ENCODE measurements at regions not wholly inside any gene's neighbourhood (a gene's known extent, or its start where the extent isn't known, plus 50 kb on each side); places are given as distances from the start of the nearest gene placed in this dataset.

GRCh38 chr10:64494901-64495300 is 973.7 kb downstream of the REEP3 start:
- H3K4me1 Mint-ChIP-seq: no peaks in the 10 kb centered on the region
- no peak for TF ChIP-seq CTCF (IDR thresholded peaks at IDR 0.05)
- DNase-seq (no peak), ATAC-seq (ENCODE audit: low read depth) (no peak)
- ChIA-PET CTCF (no interaction called here), POLR2A (no interaction called here)
- no peak overlapping the region for H3K4me3 Mint-ChIP-seq
- no peaks in the 10 kb centered on the region for H3K36me3 Mint-ChIP-seq (ENCODE audit: low read depth)
- H3K27ac Mint-ChIP-seq: no peak overlapping the region
- intact Hi-C loops (cut with micrococcal nuclease): no loop called here
- H3K9me3 Mint-ChIP-seq: peaks cover 7% of the 10 kb centered on the region
- no peaks in the 10 kb centered on the region for H3K27me3 Mint-ChIP-seq

- CTCF ChIA-PET: no interaction called here
- POLR2A ChIA-PET: no interaction called here
- H3K4me1 Mint-ChIP-seq: no peaks in the 10 kb centered on the region
- no peak for DNase-seq
- no peaks in the 10 kb centered on the region for H3K27me3 Mint-ChIP-seq
- H3K9me3 Mint-ChIP-seq: peaks cover 7% of the 10 kb centered on the region
- no peaks in the 10 kb centered on the region for H3K36me3 Mint-ChIP-seq (ENCODE audit: low read depth)
- intact Hi-C loops (cut with micrococcal nuclease): no loop called here
- no peak overlapping the region for H3K4me3 Mint-ChIP-seq
- no peak for ATAC-seq (ENCODE audit: low read depth)
- no peak for TF ChIP-seq CTCF (IDR thresholded peaks at IDR 0.05)
- no peak overlapping the region for H3K27ac Mint-ChIP-seq
Measured at GRCh38 chr10:64497306-64497705, 976.1 kb downstream of the REEP3 start.

DNA sequence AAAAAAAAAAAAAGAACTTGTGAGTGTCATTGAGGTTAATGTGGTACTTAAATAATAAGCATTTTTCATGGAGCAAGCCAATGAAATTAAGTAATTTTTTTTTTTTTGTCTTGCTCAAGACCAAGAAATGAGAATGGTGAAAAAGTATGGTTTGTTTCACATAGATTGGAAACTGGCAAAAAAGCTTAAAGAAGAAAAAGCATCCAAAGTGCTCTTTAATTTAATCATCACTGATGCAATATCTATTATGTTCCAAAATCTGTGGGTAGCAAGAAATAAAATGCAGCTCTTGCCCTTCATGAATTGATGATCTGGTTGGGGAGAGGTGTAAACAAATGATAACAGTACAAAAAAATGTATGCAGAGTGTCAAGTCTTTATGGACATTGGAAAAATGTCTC is 980.6 kb downstream of the REEP3 start:
- CTCF ChIA-PET: no interaction called here
- ATAC-seq (ENCODE audit: low read depth): no peak
- intact Hi-C loops (cut with micrococcal nuclease): no loop called here
- no peaks in the 10 kb centered on the region for H3K27me3 Mint-ChIP-seq
- no peak for DNase-seq
- H3K4me3 Mint-ChIP-seq: no peak overlapping the region
- POLR2A ChIA-PET: no interaction called here
- no peaks in the 10 kb centered on the region for H3K36me3 Mint-ChIP-seq (ENCODE audit: low read depth)
- no peak for TF ChIP-seq CTCF (IDR thresholded peaks at IDR 0.05)
- H3K9me3 Mint-ChIP-seq: peaks cover 3% of the 10 kb centered on the region
- no peaks in the 10 kb centered on the region for H3K4me1 Mint-ChIP-seq
- H3K27ac Mint-ChIP-seq: no peak overlapping the region

GRCh38 chr10:64502936-64503335 is 981.7 kb downstream of the REEP3 start:
- Mint-ChIP-seq H3K27me3 (no peaks in the 10 kb centered on the region), H3K27ac (no peak overlapping the region), H3K9me3 (peaks cover 2% of the 10 kb centered on the region), H3K4me1 (no peaks in the 10 kb centered on the region), H3K4me3 (no peak overlapping the region), H3K36me3 (ENCODE audit: low read depth) (no peaks in the 10 kb centered on the region)
- no peak for DNase-seq
- CTCF ChIA-PET: no interaction called here
- POLR2A ChIA-PET: no interaction called here
- TF ChIP-seq CTCF (IDR thresholded peaks at IDR 0.05): no peak
- intact Hi-C loops (cut with micrococcal nuclease): no loop called here
- ATAC-seq (ENCODE audit: low read depth): no peak

DNA sequence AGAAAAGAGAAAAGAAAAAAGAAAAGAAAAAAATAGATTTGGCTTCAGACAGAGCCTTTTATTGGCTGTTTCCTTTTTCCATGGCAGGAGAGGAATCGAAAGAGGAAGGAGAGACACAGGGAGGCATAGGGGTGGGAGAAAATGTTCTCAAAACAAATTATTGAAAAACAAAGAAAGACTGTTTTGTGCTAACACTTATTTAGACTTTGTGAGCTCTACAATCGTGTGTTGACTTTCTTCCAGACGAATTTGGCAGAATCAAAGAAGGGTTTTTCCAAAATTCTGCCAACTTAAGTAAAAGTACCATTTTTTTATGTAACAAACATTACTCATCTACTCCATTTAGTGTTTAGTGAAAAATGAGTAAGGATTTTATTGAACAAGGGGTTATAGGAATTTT is 982.2 kb downstream of the REEP3 start:
- CTCF ChIA-PET: no interaction called here
- POLR2A ChIA-PET: no interaction called here
- Mint-ChIP-seq H3K27ac (no peak overlapping the region), H3K4me1 (no peaks in the 10 kb centered on the region), H3K4me3 (no peak overlapping the region), H3K36me3 (ENCODE audit: low read depth) (no peaks in the 10 kb centered on the region), H3K9me3 (peaks cover 2% of the 10 kb centered on the region), H3K27me3 (no peaks in the 10 kb centered on the region)
- DNase-seq (no peak), ATAC-seq (ENCODE audit: low read depth) (no peak)
- TF ChIP-seq CTCF (IDR thresholded peaks at IDR 0.05): no peak
- intact Hi-C loops (cut with micrococcal nuclease): no loop called here
